Activated CD8-positive, alpha-beta memory T cell treated with anti-CD3 and anti-CD28 coated beads, Interleukin-2, amount 50 U/mL, for 4 hours (primary cell): ENCODE measurements at regions not wholly inside any gene's neighbourhood (a gene's known extent, or its start where the extent isn't known, plus 50 kb on each side); places are given as distances from the start of the nearest gene placed in this dataset.
"Not testable (repeated sequence)": the region's sequence is repeated elsewhere in the genome, so short reads cannot be mapped to it uniquely, and the experiment has no call there.

Experiments used
- DNase-seq: peaks from one replicate; pipeline ENCODE4 v3.0.0-alpha.2; 2020

DNA sequence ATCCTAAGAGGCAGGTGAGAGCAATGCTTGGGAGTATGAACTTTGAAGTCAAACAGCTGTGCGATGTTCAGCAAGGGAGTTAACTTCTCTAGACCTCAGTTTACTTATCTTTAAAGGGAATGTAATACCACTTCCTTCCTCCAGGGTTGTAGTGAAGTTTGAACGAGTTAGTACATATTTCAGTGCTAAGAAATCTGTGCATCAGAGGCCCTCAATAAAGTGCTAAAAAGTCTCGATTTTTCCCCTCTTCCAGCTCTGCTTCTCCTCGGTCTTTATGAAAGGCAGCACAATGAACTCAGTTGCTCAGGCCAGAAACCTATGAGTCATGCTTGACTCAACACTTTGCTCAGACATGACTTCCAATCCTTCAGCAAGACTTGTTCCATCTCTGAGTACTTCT, 418.9 kb downstream of the MDFIC start:
- no peak for DNase-seq

DNA sequence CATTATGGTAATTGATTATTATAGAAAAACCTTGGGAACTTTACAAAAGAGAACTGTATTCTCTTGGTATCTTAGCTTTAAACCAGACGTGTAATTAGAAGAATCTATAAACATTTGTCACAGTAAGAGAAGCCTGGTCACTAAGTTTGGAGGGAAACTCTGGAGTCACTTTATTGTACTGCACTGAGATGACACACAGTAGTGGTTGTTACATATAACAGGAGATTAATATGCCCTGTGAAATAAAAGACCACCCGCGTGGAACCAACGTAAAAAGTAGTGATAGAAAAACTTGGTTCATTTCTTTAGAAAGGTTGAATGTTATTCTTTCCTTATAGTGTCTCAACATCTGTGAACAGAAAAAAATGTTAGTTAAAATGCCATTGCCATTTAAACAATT, 416.1 kb downstream of the MDFIC start:
- no peak for DNase-seq

DNA sequence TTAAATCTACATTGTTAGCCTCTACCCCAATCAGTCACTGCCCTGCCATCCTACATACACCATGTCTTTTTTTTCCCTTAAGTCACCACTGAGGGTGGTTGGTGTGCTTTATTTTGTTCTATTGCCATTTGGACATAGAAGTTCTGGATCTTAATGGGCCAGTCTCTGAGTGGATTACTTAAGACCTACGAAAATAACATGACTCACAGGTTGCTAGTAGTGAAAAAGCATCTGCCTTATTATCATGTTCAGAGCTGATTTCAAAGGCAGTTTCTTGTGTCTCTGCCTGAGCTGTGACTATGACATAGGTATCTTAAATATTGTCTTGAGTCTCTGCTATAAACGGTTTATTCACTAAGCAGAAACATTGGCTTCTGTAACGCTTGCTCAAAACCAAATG, 410.8 kb downstream of the MDFIC start:
- no peak for DNase-seq

DNA sequence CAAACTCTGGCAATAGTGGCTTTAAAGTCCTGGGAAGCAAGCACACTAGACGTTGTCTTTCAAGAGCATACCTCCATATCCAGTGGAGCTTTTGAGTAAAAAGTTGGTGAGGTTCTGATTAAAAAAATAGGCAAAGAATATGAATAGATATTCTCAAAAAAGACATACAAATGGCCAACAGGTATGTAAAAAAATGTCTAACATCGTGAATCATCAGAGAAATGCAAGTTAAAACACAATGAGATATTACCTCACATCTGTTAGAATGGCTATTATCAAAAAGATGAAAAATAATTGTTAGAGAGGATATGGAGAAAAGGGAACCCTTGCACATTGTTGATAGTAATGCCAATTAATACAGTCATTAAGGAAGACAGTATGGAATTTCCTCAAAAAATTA, 407.1 kb downstream of the MDFIC start:
- no peak for DNase-seq

DNA sequence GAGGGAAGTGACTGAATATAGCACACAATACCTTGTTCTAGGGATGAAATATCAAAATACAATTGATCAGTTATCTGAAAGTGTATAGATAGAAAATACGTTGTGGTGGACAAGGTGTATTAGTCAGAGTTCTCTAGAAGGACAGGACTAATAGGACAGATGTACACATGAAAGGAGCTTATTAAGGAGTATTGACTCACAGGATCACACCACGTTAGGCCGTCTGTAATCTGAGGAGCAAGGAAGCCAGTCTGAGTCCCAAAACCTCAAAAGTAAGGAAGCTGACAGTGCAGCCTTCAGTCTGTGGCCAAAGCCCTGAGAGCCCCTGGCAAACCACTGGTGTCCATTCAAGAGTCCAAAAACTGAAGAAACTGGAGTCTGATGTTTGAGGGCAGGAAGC, 406.1 kb downstream of the MDFIC start:
- no peak for DNase-seq

DNA sequence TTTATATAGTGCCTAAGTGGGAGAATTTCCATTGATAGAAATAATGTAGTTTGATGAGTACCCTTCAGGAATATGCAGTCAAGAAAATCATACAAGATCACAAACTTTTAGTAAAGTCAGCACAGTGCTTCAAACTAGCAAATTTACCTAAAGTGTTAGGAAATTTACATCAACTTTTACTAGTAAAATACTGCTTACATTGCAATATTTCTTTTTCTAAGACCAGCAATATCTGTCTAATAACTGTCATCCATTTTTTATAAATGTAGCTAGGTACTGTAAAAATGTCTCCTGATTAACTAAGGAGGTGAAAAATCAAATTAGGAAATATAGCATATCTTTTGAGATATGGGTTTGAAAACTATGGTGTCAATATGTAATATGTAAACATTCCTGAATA, 405.4 kb downstream of the MDFIC start:
- no peak for DNase-seq

DNA sequence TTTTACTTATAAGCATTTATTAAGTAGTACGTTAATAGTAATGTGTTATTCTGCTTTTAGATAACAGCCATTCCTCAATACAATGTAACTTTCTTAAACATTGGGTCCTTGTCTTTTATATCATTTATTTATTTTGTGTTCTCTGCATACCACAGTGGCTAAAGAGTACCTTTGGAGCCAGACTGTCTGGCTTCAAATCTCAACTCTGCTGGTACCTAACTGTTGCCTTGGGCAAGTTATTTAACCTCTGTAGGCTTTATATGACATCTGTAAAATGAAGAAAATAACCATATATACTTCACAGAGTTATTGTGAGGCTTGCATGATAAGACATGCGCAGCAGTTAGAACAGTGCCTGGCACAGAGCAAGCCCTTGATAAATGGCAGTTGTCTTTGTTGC, 397.6 kb downstream of the MDFIC start:
- no peak for DNase-seq

DNA sequence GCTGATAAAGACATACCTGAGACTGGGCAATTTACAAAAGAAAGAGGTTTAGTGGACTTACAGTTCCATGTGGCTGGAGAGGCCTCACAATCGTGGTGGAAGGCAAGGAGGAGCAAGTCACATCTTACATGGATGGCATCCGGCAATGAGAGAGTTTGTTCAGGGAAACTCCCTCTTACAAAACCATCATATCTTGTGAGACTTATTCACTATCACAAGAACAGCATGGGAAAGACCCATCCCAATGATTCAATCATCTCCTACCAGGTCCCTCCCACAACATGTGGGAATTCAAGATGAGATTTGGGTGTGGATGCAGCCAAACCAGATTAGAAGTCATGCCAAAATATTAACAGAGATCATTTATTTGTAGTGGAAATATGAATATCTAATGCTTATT, 388.4 kb downstream of the MDFIC start:
- DNase-seq: not testable (repeated sequence)

DNA sequence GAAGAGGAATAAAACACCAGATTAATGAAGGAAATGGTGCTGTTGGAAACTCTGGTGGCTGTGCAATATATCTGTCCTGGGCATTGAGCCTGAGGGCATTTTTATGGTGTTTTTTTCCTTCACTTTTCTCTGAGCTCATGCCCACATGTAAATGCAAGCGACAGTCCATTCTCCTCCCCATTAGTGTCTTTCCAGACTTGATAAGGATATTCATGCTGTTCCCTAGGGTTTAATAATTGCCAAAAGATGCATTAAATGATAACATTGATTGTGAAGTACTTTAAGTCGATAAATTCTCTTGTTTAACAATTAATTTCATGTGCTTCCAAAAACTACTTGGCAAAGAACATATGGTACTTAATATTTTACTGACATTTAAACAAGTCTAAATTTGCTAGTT, 384.7 kb downstream of the MDFIC start:
- no peak for DNase-seq

DNA sequence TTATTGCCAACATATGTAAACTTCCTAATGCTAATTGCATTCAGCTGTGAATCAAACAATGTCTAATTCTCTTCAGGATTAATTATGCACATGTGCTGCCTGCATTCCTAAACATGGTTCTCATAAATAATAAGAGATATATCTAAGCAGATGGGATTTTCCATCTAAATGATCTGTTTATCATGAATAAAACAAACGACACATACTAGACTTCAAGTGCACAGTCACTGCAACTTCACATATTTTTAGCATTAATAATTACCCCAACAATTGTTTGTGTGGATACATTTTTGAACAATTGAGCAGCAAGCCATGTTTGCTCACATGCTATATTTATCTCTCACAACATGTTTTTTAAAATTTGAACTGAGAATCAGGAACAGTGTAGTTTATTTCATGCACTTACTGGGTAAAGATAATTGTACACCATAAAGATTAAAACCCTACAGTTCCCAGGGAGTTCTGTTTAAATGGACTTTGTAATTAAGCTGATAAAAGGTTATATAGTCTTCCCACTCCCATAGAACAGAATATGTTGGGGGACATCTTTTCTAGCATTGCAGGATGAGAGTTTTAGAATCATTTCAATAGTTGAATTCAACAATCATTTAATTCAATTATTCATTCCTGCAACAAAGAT, 378.5 kb downstream of the MDFIC start:
- DNase-seq: no peak

DNA sequence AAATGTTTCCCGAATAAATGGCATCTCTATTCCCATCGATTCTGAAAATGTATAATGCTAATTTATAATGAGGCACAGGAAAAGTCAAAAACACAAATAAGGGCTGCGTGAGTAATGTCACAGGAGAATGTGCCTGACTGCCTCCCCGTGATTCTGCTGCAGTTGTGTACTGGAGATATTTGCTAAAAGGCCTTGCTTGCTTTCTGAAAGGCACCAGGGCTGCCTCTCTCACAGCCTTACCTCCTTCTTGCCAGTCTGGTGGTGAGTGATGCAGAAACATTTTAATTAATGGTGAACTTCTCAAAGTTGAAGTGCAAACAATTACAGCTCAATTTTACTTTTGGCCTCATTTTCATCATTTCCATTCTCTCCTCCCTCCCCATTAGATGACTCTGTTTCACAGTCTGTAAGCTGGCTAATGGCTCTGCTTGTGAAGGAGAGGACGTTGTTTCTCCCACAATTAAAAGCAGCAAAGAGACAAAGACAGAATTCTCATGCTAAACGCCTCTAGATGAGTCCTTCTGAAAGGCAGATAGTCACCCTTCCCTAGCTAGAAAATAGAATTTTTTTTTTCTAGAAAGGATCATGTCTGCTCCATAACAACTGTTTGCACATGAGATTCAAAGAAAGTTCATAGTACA, 377.6 kb downstream of the MDFIC start:
- no peak for DNase-seq

DNA sequence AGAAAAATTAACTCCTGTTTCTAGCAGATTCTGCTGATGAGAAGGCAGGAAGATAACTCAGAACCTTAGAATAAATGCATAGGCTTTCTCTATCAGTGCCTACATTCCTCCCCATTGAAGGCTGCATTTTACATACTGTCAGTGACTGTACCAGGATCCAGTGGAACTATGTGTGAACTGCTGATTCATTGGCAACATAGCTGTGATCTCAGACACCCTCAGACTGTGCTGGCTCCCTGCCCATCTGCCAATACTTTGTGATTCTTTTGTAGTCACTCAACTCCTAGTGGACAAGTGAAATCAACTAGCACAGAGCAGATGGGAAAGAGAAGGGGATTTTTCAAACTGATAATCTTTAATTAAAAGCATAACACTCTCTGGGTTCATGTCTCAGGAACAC, 375.8 kb downstream of the MDFIC start:
- DNase-seq: no peak

DNA sequence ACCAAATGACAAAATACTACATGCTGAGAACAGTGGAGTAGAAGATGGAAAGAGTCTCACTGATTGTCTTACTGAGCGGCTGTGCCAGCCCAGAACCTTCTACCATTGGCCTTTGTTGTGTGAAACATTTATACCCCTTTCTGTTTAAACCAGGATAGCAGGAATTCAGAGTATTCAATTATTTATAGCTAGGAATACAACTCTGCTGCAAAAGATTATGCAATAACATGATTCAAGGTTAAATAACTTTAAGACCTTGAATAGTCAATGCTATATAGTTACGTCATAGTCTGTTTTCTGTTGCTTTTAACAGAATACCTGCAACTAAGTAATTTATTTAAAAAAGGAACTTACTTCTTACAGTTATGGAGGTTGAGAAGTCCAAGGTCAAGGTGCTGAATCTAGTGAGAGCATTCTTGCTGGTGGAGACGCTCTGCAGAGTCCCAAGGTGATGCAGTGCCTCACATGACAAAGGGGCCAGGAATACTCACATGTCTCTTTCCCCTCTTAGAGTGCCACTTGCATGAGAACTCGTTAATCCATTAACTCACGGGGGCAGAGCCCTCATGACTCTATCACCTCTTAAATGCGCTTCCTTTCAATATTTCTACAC, 371.8 kb downstream of the MDFIC start:
- DNase-seq: no peak

DNA sequence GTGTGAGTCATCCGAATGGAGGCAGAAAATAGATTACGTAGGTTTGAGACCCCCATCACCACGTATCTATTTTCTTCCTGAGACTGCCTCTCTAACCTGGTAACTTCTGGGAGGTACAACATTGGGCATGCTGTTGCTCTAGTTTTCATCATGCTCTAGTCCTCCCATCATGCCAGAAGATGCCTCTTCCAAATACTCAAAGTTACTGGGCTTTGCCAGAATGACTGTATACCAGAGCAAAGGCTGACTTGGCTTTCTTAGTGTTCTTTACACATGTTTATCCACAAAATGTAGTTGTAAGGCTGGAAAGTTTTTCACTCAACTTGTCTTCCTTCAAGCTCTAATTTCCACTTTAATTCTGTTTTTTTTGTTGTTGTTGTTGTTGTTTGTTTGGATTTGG, 370.5 kb downstream of the MDFIC start:
- no peak for DNase-seq

DNA sequence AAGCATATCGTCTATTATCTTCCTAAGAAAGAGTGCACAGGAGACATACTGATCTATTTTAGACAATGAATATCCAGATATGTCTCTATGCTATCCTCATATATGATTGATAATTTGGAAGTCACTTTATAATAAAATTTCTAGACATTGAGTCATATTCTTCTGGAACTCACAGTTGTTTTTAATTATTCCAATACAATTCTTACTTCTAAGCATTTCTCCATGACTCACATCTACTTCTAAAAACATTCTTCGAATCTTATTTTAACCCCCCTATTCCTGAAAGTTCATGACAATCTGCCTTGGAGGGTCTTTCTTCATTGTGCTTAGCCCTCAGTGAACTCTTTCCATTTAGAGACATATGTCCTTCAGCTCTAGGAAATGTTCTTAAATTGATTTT, 368.1 kb downstream of the MDFIC start:
- no peak for DNase-seq

DNA sequence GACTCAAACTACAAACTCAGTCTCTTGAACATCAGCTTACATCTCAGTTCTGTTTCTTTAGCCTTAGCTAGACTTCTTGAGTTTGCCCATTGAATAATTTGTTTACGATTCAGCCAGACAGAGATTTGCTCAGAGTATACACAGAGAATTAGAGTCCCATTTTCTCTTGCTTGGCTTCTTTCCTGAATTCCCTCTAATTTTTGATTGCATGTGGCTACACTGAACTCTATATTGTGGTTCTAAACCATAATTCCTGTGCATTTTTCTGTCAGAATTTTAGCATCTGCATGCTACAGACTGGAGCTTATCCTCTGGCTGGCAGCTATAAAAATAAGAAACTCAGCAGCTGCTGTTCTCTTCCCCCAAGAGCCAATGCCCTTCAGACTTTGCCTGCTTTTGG, 354.9 kb downstream of the MDFIC start:
- DNase-seq: no peak

DNA sequence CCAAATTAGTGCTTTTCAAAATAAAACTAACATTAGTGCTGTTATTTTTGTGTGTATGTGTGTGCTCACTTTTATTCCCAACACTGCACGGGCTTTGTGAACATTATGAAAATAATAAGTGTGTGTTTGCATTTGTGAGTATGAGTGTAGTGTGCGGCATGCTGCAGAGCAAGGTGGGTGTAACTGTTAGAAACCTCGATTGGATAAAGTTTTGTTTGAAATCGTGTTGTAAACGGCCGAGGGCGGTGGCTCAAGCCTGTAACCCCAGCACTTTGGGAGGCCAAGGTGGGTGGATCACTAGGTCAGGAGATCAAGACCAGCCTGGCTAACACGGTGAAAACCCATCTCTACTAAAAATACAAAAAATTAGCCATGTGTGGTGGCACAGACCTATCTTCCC, 352.0 kb downstream of the MDFIC start:
- not testable (repeated sequence) for DNase-seq

DNA sequence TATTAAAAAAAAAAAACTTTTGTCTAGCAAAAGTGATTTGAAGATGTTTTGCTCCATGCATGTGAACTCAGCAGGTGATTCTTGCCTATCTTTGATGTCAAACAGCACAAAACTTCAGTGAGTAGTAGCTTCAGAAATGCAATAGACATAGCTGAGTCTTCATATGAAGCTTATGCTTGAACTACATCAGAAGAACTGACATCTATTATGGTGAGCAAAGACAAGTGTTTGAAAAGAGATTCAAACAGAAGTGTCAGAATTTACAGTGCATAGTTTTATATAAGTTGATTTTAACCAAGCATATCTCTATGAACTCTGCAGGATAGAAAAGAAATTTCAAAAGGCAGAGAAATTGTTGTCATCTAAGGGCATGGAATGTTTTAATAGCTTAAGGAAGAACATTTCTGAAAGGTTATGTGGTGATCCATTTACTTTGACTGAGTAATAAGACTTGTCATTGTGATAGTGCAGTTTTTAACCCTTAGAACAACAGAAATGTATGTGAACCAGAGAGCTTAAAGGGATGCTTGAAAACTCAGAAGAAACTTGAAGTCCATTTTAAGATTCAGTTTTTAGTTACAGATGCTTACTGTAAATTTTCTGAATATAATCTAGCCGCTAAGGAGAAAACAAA, 351.4 kb downstream of the MDFIC start:
- DNase-seq: no peak

DNA sequence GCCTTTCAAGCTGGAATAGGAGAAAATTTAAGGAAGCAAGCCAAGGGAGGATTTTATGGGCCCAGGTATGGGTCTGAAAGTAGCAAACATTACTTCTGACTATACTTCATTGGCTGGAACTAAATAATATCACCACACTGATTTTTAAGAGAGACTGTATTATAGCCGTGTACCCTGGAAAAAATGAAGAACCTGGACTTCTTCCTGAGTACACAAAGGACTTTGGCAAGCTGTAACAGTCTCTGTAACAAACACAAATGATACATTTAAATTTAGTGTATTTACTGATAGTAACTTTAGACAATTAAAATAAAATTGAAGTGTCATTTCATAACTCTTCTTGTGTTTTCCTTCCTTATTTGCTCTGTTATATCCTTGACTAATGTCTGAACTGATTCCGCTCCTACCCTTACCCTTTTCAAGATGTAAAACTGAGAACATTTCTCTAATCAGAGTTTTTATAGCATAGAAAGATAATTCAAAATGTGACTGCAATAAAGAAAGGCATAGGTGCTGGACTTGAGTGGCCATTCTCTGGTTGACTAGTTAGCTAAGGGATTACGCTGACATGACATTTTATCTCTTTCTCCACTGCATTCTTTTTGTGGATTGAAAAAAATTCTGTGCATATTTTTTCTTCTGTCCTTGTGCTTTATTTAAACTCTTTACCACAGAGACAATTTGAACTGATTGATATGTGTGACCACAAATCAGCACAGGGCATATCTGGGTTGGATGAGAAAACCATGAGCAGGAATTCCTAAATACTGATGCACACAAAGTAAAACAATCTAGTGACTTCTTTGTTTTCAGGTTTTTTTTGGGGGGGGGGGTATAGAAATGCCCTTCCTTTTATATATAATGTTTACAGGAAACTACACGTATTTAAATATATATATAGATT, 349.7 kb downstream of the MDFIC start:
- no peak for DNase-seq

DNA sequence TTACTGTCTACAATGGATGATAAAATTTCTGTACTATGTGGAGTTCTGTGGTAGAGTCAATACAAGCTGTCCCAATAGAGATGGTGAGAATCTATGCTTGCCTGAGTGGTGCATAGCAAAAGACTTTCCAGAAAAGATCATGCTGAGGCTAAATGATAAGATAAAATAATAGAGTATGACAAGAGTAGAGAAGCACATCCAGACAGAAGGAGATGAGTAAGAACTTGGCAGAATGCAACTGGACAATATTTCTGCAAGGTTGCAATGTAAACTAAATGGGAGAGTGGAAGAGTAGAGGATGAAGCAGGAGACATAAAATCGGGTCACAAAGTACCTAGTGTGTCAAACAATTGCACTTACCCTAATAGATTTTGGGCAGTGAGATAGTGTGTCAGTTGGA, 347.6 kb downstream of the MDFIC start:
- no peak for DNase-seq

DNA sequence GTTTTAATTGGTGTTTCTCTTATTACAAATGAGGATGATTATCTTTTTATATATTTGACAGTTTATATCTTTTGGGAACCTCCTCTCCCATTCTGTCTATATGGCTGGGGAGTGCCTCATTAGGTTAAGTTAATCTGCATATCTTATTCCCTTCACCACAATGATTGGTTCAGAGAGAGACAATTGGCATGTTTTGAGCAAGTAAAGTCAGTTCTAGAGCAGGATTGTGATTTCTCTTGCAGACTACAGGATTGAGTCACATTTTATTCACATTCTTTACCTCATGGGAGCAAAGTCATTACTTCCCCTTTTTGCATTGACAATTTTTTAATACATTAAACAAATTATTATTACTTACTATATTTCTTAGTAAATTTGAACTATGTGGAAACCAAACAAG, 345.6 kb downstream of the MDFIC start:
- DNase-seq: no peak

DNA sequence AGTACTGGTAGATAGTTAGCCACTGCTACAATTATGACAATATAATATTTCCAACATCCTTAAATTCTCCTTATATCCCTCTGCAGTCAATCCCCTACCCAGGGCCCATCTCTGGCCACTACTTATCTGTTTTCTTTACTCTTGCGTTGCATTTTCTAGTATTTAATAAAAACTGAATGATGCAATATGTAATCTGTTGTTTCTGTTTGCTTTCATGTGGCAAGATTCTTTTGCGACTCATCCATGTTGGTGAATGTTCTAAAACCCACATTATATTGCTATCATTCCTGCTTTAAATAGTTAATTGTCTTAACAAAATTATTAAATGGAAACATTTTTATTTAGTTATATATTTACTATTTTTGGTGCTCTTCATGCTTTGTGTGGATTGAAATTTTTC, 338.5 kb downstream of the MDFIC start:
- no peak for DNase-seq

DNA sequence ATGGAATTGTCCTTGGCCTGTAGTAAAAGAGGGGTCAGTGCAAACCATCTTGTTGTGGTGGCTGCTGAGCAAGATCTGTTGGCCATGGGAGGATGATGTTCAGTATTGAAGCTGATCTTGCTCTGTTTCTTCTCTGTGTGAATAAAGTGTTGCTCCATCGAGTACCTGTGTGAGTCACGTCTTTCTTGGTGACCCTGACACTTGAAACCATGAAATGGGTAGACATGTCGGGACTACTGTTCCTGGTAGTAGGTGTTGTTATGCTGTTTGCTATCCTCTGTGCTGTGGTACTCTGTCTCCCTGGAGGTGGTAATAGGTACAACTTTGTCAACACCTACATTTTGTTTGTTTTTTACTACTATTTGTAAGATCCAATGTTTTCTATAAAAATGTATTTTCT, 330.6 kb downstream of the MDFIC start:
- no peak for DNase-seq
